Fibroblast of lung (primary cell): ENCODE measurements at regions not wholly inside any gene's neighbourhood (a gene's known extent, or its start where the extent isn't known, plus 50 kb on each side); places are given as distances from the start of the nearest gene placed in this dataset.

Source experiments
- CTCF ChIP-seq, 2 donors: IDR thresholded peaks in 1 of 2; conservative IDR thresholded peaks in 1 of 2; 1 replicate in 1 of 2; 2 replicates in 1 of 2; pipeline ENCODE4 v1.5.1; 2011 to 2012; ENCODE audit warnings: low read length in 2 of 2, control low read depth in 1 of 2, inconsistent platforms in 1 of 2, low read depth in 1 of 2, mild to moderate bottlenecking in 1 of 2
- EZH2 ChIP-seq: IDR thresholded peaks from 2 replicates; pipeline ENCODE4 v1.5.1; 2012; ENCODE audit warnings: low read length, control low read depth, mild to moderate bottlenecking; ENCODE audit errors: missing control alignments

- TF ChIP-seq CTCF (conservative IDR thresholded peaks at IDR 0.05 in 1 of 2, IDR thresholded peaks at IDR 0.05 in 1 of 2; ENCODE audit: low read depth in 1 of 2, low read length in 2 of 2) (no peak), EZH2 (no peak)
Observed at GRCh38 chr6:140274548-140274947, 900.1 kb upstream of the CITED2 start.
